ENCODE measurements at regions not wholly inside any gene's neighbourhood (a gene's known extent, or its start where the extent isn't known, plus 50 kb on each side); places are given as distances from the start of the nearest gene placed in this dataset.

DNA sequence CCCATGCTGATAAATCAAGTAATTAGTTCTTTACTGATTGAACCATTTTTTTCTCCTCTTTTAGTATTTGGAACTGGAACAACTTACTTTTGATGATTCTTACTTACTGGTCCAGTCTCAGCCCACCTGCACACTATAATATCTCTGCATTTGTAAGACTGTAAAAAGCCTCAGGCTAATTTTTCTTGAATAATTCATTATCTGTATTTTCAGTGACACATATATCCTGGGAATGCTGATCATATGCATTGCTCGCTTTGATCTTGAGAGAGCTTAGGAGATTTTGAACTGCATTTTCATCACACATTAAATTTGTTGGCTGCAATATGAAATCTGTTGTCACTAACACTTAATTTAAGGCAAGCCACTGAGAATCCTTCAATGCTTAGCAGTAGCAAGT lies 760.6 kb downstream of the EDEM1 start:
- DNase-seq, result no peak
- H3K4me1 ChIP-seq, result no peaks in the 10 kb centered on the region
- no peaks in the 10 kb centered on the region for H3K27me3 ChIP-seq
- no peaks in the 10 kb centered on the region for H3K36me3 ChIP-seq
- no peaks in the 10 kb centered on the region for H3K9me3 ChIP-seq
- no peak for TF ChIP-seq CTCF (IDR thresholded peaks at IDR 0.05; ENCODE audit: low read depth, low read length)
- H3K4me3 ChIP-seq (ENCODE audit: low read depth, low read length), result no peak overlapping the region

DNA sequence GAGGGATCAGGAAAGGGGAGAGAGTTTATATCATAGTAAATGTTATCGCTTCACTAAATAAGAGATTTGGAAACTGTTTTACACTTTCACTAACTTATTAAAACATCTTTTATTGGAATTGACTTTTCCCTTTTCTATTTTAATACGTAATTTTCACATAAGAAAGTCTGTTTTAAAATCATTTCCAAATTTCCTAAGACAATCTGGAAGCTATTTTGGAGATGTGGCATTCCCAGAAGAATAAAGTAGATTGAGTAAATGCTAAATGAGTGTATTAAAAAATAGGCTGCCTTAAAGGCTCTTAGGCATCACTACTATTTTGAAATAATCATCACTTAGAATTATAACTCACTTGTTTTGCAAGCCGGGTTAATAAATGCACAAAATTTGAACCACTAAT lies 763.5 kb downstream of the EDEM1 start:
- no peak for TF ChIP-seq CTCF (IDR thresholded peaks at IDR 0.05; ENCODE audit: low read depth, low read length)
- Histone ChIP-seq H3K27me3 (no peaks in the 10 kb centered on the region), H3K36me3 (no peaks in the 10 kb centered on the region), H3K9me3 (no peaks in the 10 kb centered on the region), H3K4me1 (no peaks in the 10 kb centered on the region), H3K4me3 (ENCODE audit: low read depth, low read length) (no peak overlapping the region)
- no peak for DNase-seq

- DNase-seq, result no peak
- no peak for TF ChIP-seq CTCF (IDR thresholded peaks at IDR 0.05; ENCODE audit: low read depth, low read length)
- Histone ChIP-seq H3K4me3 (ENCODE audit: low read depth, low read length) (no peak overlapping the region), H3K27me3 (no peaks in the 10 kb centered on the region), H3K4me1 (no peaks in the 10 kb centered on the region), H3K9me3 (no peaks in the 10 kb centered on the region), H3K36me3 (no peaks in the 10 kb centered on the region)
These were observed 785.1 kb downstream of the EDEM1 start for GRCh38 chr3:5972586-5972985.

GRCh38 chr3:5974630-5975322 lies 787.3 kb downstream of the EDEM1 start:
- Histone ChIP-seq H3K9me3 (no peaks in the 10 kb centered on the region), H3K36me3 (no peaks in the 10 kb centered on the region), H3K27me3 (no peaks in the 10 kb centered on the region), H3K4me3 (ENCODE audit: low read depth, low read length) (no peak overlapping the region), H3K4me1 (no peaks in the 10 kb centered on the region)
- no peak for DNase-seq
- no peak for TF ChIP-seq CTCF (IDR thresholded peaks at IDR 0.05; ENCODE audit: low read depth, low read length)

GRCh38 chr3:5977331-5977730 lies 789.8 kb downstream of the EDEM1 start:
- DNase-seq, result no peak

More at GRCh38 chr3:5977331-5977730, 789.8 kb downstream of the EDEM1 start:
- Histone ChIP-seq H3K4me3 (ENCODE audit: low read depth, low read length) (no peak overlapping the region), H3K27me3 (no peaks in the 10 kb centered on the region), H3K36me3 (no peaks in the 10 kb centered on the region), H3K4me1 (no peaks in the 10 kb centered on the region), H3K9me3 (no peaks in the 10 kb centered on the region)
- TF ChIP-seq CTCF (IDR thresholded peaks at IDR 0.05; ENCODE audit: low read depth, low read length), result no peak
